ENCODE measurements at regions not wholly inside any gene's neighbourhood (a gene's known extent, or its start where the extent isn't known, plus 50 kb on each side); places are given as distances from the start of the nearest gene placed in this dataset.
A peak's percentile ranks its signal among the peaks of the same experiment; 100 is the strongest.
"Not testable (repeated sequence)": the region's sequence is repeated elsewhere in the genome, so short reads cannot be mapped to it uniquely, and the experiment has no call there.

- no peak for DNase-seq
- no peak overlapping the region for H3K4me3 ChIP-seq
- H3K9me3 ChIP-seq: no peaks in the 10 kb centered on the region
- no peaks in the 10 kb centered on the region for H3K27me3 ChIP-seq
- intact Hi-C loops (cut with DNase I): no loop called here
- no peak for TF ChIP-seq EP300 (IDR thresholded peaks at IDR 0.05)
- no peak for TF ChIP-seq POLR2AphosphoS5 (IDR thresholded peaks at IDR 0.05)
- TF ChIP-seq POLR2A (IDR thresholded peaks at IDR 0.05): no peak
- no peak for TF ChIP-seq CTCF (IDR thresholded peaks at IDR 0.05)
- no peaks in the 10 kb centered on the region for H3K36me3 ChIP-seq
- WGBS, 2 donors: 92 to 93% methylated on average over 4 of the region's 4 CpGs
- H3K27ac ChIP-seq: no peak overlapping the region
- H3K4me1 ChIP-seq: no peaks in the 10 kb centered on the region
Measured at GRCh38 chr9:129539446-129539845, 81.5 kb downstream of the C9orf50 start.

GRCh38 chr9:129531860-129532402 is 89.0 kb downstream of the C9orf50 start:
- H3K4me3 ChIP-seq; H3K27me3 ChIP-seq; H3K27ac ChIP-seq; intact Hi-C loops (cut with DNase I); H3K36me3 ChIP-seq; H3K9me3 ChIP-seq; H3K4me1 ChIP-seq: not testable (repeated sequence)
- peak; percentile 12 for DNase-seq
- 82 to 84% methylated on average over 5 of the region's 5 CpGs for WGBS, 2 donors

DNA sequence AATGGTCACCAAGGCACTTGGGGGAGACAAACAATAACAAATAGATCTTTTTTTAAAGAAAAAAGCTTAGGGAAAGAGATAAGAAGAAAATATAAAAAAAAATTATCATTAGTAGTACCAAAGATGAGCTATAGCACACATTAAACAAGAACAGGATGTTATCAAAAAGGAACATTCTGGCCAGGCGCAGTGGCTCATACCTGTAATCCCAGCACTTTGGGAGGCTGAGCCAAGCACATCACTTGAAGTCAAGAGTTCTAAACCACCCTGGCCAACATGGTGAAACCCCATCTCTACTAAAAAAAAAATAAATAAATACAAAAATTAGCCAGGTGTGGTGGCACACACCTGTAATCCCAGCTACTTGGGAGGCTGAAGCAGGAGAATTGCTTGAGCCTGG is 92.9 kb downstream of the C9orf50 start:
- H3K27me3 ChIP-seq; H3K4me3 ChIP-seq; DNase-seq; intact Hi-C loops (cut with DNase I); H3K4me1 ChIP-seq; H3K27ac ChIP-seq; H3K9me3 ChIP-seq; H3K36me3 ChIP-seq: not testable (repeated sequence)
- WGBS, 2 donors: 49 to 96% methylated on average over 1 of the region's 1 CpG

DNA sequence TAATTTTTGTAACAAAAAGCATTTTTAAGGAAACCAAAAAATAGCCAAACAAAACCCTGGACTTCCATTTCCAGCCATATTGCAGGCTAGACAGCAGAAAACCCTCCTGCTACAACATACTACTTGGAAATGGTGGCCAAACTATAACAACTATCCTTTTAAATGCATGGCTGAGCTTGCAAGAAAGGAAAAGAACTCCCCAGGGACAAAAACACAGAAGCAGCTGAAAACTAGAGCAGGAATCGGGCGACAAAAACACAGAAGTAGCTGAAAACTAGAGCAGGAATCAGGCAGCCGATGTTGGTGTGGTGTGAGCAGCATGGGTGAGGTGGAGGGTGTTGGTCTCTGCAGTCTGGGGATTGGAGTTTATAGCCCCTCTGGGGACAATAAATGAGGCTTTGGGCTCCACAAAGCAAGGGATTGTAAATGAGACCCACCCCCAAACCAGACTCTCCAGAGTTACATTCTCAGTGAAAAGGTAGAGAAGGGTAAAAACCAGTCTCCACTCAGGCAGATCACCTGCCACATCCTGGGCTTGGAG is 95.2 kb downstream of the C9orf50 start:
- Histone ChIP-seq H3K4me3 (no peak overlapping the region), H3K27ac (no peak overlapping the region), H3K27me3 (no peaks in the 10 kb centered on the region), H3K9me3 (peaks cover 0 to 2% (median 0%) of the 10 kb centered on the region in 4 donors), H3K36me3 (no peaks in the 10 kb centered on the region), H3K4me1 (no peaks in the 10 kb centered on the region)
- intact Hi-C loops (cut with DNase I): no loop called here
- 75 to 90% methylated on average over 3 of the region's 3 CpGs for WGBS, 2 donors
- TF ChIP-seq POLR2A (IDR thresholded peaks at IDR 0.05) (no peak), CTCF (IDR thresholded peaks at IDR 0.05) (no peak), POLR2AphosphoS5 (IDR thresholded peaks at IDR 0.05) (no peak)
- DNase-seq: peak; percentile 2

DNA sequence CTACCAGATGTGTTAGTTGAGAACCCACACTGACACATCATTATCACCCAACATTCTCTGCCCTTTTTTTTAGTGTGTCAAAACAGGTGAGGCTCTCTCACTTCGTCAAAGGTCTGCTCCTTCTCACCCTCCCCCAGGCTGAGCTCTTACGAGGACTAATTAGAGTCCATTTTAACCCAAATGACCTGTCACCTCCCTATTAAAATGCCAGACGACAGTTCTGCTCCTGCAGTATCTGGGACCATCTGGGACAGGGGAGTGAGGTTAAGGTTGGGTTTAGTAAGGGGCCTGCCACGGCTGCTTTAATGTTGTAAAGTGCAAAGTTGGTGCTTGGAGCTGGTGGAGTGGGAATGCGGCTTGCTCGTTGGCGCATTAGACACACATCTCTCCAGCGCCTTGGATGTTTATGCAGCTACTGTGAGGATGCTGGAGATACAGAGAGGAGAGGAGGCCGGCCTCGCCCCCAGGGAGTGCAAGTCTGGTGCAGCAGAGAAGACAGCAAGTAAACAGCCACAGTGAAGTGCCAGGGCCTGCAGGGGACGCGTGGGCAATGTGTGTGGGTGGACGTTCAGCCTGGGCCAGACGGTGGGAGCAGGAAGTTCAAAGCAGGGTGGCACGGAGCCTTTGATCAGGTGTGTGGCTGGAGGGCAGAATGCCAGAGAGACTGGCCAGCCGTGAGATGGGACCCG is 96.2 kb downstream of the C9orf50 start:
- Histone ChIP-seq H3K9me3 (peaks cover 0 to 2% (median 0%) of the 10 kb centered on the region in 4 donors), H3K27ac (no peak overlapping the region), H3K4me1 (no peaks in the 10 kb centered on the region), H3K27me3 (no peaks in the 10 kb centered on the region), H3K36me3 (no peaks in the 10 kb centered on the region), H3K4me3 (no peak overlapping the region)
- intact Hi-C loops (cut with DNase I): no loop called here
- DNase-seq: peak; percentile 46
- TF ChIP-seq EP300 (IDR thresholded peaks at IDR 0.05): no peak
- no peak for TF ChIP-seq CTCF (IDR thresholded peaks at IDR 0.05)
- no peak for TF ChIP-seq POLR2A (IDR thresholded peaks at IDR 0.05)
- TF ChIP-seq POLR2AphosphoS5 (IDR thresholded peaks at IDR 0.05): no peak
- WGBS, 2 donors: 70 to 75% methylated on average over 17 of the region's 17 CpGs
